GM18505 (cell line): ENCODE measurements at regions not wholly inside any gene's neighbourhood (a gene's known extent, or its start where the extent isn't known, plus 50 kb on each side); places are given as distances from the start of the nearest gene placed in this dataset.
"Not testable (repeated sequence)": the region's sequence is repeated elsewhere in the genome, so short reads cannot be mapped to it uniquely, and the experiment has no call there.

Experiments
- ATAC-seq: cut with Tn5 transposase; IDR thresholded peaks from one replicate; pipeline ENCODE4 v1.9.1; 2021; ENCODE audit not compliant: unreplicated experiment
- POLR2A ChIP-seq: IDR thresholded peaks from 4 replicates; pipeline ENCODE4 v1.6.1; 2011; ENCODE audit warnings: borderline replicate concordance; ENCODE audit not compliant: insufficient read depth, insufficient read length; ENCODE audit errors: extremely low read depth

DNA sequence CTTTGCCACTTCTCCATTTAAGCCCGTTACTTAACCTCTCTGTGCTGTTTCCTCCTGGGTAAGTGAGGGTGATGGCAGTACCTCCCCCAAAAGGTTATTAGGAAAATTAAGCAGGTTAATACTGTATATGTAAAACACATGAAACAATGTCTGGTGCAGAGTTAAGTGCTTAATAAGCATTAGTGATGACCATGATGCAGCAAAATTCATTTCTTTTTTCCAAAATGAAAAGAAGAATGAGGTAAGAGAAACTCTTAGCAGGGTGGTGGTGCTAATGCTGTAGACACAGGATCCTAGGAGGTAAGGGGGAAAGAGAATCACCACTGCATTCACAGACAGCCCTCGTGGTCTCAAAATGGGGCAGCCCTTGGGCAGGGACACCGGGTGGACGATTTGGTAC lies 115.1 kb upstream of the RAI14 start:
- TF ChIP-seq POLR2A: no peak
- no peak for ATAC-seq

DNA sequence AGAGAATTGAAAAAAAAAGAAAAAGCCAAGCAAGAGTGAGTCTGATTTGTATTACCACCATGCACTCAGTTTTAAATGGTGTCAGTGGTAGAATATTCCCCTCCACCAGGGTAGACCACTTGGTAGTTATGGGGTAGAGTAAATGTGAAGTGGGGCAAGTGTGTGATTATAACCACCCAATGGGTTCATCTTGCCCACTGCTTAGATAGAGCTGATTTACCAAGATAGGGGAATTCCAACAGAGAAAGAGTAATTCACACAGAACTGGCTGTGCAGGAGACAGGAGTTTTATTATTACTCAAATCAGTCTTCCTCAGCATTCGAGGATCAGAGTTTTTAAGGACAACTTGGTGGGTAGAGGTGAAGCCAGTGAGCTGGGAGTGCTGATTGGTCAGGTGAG lies 113.3 kb upstream of the RAI14 start:
- TF ChIP-seq POLR2A: no peak
- ATAC-seq: no peak

DNA sequence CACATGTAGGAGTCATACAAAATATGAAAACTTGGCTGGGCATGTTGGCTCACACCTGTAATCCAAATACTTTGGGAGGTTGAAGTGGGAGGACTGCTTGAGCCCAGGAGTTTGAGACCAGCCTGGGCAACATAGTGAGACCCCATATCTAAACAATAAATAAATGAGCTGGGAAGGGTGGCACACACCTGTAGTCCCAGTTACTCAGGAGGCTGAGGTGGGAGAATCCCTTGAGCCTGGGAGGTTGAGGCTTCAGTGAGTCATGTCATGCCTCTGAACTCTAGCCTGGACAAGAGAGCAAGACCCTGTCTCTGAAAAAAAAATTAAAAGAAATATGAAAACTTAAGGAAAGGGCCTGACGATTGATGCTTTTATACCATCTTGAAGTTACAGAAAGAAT lies 112.4 kb upstream of the RAI14 start:
- ATAC-seq: no peak
- no peak for TF ChIP-seq POLR2A

DNA sequence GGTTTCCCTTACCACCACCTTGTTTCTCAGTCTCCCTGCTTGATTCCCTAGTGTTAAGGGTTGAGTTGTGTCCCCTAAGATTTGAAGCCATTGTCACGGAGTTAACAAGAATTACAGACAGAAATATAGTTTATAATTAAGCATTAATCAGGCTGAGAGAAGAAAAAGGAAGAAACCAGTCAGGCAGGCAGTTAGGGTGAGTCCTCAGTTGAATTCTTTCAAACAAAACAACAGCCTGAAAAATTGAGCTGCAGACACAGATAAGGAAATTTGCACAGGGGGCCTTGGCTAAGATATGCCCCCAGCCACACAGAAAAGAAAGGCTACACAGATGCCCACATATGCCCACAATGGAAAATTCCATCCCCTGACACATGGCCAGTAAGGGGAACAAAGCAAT lies 111.7 kb upstream of the RAI14 start:
- no peak for TF ChIP-seq POLR2A
- ATAC-seq: no peak

DNA sequence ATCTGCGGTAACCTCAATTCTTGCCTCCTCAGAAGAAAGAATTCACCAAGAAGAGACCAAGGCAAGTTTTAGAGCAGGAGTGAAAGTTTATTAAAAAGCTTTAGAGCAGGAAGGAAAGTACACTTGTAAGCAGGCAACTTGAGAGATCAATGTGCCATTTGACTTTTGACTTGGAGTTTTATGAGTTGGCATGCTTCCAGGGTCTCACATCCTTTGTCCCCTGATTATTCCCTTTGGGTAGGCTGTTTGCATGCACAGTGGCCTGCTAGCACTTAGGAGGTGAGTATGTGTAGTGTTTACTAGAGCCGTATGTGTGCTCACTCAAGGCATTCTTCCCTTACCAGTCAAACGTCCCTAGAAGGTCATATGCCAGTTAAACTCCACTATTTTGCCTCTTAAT lies 111.0 kb upstream of the RAI14 start:
- no peak for ATAC-seq
- TF ChIP-seq POLR2A: no peak

DNA sequence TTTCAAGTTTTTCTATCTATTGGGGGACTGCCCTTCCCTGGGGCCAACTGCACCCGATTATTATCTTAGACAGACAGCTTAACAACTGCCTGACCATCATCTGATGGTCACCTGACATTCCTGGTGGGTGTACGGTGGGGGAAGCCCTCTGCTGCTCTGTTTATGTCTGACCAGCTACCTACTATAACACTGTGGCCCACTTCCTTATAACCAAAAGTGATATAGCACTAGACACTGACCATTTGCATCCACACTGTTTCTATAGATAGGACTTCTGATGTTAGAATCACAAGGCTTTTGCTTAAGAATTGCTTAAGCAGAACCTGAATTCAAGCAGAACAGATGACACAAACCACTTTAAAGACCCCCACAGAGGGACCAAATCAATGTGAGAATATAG lies 110.5 kb upstream of the RAI14 start:
- no peak for ATAC-seq
- TF ChIP-seq POLR2A: no peak

DNA sequence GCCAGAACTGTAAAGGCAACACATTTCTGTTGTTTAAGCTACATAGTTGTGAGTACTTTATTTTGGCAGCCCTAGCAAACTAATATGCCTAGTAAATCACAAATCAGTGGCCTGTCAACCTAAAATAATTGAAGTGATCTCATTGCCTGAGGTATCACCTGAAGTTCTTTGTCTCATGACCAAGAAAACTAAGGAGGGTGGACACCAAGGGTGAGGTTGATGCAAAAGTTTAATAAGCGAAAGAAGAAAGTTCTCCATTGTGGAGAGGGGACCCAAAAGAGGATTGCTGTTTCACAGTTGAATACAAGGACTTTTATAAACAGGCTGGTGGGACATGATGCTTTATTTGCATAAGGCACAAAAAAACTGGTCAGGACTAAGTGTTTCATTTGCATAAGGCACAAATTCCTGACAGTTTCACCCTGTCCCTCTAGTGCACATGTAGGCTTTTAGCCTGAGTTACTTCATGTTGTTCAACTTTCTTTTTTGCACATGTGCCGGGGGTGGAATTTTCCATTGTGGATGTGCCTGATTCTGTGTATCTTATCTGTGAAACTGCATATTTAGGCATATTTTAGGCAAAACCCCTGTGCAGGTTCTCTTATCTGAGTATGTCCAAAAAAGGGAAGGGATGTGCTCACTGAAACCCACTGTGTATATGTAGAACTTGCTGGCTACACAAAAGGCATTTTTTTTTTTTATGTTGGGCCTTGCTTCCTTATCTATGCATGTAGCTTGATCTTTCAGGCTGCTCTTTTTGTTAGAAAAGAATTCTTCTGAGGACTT lies 108.6 kb upstream of the RAI14 start:
- no peak for TF ChIP-seq POLR2A
- no peak for ATAC-seq

DNA sequence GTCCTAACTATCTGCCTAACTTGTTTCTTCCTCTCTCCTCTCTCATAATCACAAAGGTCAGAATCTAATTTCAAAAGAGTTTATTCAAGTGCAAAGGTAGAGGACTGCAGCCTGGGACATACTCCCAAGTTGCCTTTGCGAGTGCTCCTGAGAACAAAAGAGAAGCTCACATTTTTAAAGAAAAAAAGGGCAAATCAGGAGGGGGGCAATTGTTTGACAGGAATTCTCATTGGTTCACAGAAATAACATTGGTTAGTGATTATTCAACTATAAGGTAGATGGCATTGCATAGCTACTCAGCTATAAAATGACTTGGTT lies 108.1 kb upstream of the RAI14 start:
- no peak for TF ChIP-seq POLR2A
- ATAC-seq: no peak

DNA sequence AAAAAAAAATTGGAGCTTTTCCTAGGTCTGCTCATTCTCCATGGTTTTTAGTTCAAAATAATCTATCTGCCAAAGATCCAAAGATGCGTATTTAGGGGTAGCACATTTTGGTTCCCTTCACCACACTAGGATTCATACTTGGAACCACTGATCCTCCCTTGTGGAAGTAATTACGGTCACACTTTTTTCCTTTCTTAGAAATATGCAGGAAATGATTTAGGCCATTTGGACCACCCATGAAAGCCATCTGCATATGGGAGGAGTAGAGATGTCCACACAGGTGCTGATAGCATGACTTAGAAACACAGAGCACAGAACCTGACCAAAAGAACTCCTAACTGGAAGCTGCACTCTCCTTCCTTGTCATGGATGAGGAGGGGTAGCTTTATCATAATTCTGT lies 105.9 kb upstream of the RAI14 start:
- ATAC-seq: no peak
- no peak for TF ChIP-seq POLR2A

DNA sequence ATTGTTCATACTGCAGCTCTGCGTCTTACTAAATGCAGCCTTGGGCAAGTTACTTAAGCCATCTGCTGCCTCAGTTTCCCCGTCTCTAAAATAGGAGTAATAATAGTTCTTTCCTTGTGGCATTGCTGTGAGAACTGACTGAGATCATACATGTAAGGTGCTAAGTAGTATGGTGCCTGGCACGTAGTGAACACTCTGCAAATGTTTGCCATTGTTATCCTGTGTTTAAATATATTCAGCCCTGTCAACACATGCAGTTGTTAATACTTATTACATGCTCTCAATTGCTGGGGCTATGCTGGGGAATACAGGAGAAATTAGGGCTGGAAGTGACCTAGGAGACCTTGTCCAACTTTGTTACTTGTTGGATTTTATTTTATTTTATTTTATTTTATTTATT lies 105.2 kb upstream of the RAI14 start:
- no peak for TF ChIP-seq POLR2A
- ATAC-seq: no peak

DNA sequence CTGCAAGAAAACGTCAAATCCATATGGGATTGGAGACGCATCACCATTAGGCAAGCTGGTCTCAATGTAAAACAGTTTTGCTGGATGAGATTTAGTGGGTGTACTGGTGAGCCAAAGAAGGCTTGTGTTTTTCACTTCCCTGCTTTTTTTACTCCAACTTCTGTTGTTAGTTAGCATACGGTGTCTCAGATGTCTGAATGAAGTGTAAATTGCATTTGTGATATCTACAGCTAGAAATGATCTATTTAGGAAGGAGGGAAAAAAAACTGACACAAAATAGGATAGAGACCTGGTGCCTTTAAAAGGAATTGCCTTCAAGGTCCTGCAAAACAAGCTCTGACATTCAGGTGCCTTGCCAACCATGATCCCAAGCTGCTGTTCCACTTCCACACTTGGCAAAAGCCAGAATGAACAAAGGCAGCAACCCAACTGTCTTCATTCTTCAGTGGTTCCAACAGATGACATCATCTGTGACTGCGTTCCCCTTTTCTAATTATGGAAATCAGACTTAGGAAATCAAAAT lies 104.2 kb upstream of the RAI14 start:
- no peak for TF ChIP-seq POLR2A
- ATAC-seq: no peak

DNA sequence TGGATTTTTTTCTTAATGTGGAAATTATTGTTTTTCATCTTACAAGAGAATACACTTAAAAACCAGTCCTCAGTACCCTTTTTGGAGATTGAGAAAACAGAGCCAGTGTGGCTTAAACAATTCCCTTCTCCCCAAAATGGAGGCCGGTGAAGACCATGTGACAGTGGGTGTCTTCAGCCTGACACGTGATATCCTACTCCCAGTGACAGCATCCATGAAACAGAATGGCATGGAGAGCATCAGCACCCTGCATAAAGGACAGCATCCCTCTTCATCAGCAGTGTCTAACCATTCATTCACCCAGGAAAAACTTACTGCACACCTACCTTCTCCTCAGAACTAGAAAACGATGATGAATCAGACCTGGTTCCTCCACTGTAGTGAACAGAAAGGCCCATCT lies 103.4 kb upstream of the RAI14 start:
- no peak for TF ChIP-seq POLR2A
- no peak for ATAC-seq

DNA sequence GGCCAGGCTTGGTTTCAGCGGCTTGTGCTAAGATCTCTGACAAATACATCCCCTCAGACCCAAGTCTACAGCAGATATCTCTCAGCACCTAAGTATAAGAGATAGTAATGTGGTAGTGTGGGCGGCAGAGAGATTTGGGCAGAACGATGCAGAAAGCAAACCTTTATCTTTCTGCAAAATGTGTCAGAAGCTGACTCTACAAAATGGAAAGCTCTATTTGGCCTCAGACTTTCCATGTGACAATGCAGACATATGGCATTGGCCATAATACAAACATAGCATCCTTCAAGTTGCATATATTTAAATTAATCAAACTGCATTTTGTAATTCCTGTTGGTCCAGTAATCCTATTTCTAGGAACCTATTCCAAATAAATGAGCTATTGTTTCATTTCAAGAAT lies 102.5 kb upstream of the RAI14 start:
- no peak for TF ChIP-seq POLR2A
- ATAC-seq: no peak

DNA sequence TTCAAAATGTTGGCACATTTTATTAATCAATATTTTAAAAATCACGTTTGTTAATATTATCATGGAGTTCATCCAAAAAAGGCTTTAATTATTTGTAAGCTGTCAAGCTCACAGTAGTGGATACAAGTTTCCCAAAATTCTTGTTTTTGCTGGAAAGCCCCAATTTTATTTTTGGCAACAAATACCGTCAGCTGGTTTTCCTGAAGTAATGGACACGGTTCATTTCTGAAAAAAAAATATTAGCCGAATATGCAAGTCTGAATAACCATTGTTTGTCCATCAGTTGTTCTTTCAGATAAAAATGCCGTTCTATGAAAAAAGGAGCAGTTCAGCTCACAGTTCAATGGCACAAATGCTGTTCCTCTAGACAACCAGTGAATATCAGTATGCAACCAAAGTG lies 101.5 kb upstream of the RAI14 start:
- TF ChIP-seq POLR2A: no peak
- no peak for ATAC-seq

DNA sequence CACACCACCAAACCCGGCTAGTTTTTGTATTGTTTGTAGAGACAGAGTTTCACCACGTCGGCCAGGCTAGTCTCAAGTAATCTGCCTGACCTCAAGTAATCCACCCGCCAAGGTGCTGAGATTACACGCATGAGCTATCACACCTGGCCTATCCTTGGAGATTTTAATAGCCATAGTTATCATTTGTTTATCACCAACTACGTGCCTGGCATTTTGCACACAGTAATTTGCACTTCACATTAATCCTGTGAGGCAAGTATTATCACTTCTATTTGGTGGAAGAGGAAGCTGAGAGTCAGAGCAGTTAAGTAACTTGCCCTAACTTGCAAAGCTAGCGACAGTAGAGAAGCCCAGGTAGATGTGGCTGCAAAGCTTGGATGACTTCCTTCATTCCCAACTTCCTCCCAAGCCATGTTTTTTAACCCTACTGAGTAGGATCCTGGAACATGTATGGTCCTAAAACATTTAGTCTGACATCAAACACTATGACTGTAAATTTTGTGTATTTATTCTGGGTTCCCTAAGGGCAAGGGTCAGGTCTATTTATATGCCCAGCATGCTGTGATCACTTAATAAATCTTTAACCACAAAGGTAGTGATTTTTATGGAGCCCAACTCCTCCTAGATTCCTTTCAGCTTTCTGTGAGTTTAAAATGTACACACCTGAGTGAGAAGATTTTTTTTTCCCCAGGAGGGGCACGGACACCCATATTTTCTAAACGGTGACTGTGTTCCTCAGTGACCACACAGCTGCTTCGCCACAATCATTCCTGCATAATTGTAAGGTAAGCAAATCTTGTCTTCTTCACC lies 100.2 kb upstream of the RAI14 start:
- no peak for ATAC-seq
- no peak for TF ChIP-seq POLR2A

DNA sequence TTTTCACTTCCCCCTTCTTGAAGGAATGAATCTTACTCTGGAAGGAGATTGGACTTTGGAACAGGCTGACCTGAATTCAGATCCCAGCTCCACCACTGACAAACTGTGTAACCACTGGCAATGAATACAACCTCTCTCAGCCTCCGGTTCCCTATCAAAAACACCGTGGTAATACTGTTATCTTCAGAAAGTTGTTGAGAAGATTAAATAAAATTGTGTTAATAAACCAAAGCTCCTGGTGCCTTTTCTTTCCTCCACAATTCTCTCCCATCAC lies 99.7 kb upstream of the RAI14 start:
- no peak for TF ChIP-seq POLR2A
- ATAC-seq: no peak

DNA sequence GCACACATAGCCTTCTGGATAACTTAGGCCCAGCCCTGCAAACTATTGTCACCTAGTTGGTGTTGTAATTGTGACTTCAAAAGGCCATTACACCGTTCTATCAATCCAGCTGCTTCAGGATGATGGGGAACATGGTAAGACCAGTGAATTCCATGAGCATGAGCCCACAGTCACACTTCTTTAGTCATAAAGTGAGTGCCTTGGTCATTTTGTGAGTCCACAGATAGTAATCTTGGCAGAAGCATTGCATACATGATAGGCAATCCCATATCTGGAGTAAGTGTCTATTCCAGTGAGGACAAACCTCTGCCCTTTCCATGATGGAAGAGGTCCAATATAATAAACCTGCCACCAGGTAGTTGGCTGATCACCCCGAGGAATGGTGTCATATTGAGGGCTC lies 94.5 kb upstream of the RAI14 start:
- ATAC-seq: not testable (repeated sequence)
